Calu3 (cell line): ENCODE measurements at regions not wholly inside any gene's neighbourhood (a gene's known extent, or its start where the extent isn't known, plus 50 kb on each side); places are given as distances from the start of the nearest gene placed in this dataset.

ENCODE experiments used
- BruUV-seq: library from RNA; stranded (reverse); fragments of 400-500 nt; replicated peaks from 2 replicates; lab custom pipeline; 2021; lab: Mats Ljungman, UMichigan
- CTCF ChIA-PET: fragments of 300-600 bp; sonication (Branson Sonifier 250); formaldehyde crosslinking; loops from one replicate; lab custom pipeline; 2022; ENCODE audit warnings: antibody characterized with exemption; lab: Charles Lee
- DNase-seq: peaks from one replicate; pipeline ENCODE4 v3.0.0; 2022
- H3K27ac Mint-ChIP-seq: one replicate; pipeline ENCODE4 v1.8.0; 2022; ENCODE audit warnings: mixed read lengths; ENCODE audit not compliant: unreplicated experiment
- H3K27me3 Mint-ChIP-seq: one replicate; pipeline ENCODE4 v1.8.0; 2022; ENCODE audit warnings: mixed read lengths; ENCODE audit not compliant: unreplicated experiment
- H3K36me3 Mint-ChIP-seq: one replicate; pipeline ENCODE4 v1.8.0; 2022; ENCODE audit warnings: mild to moderate bottlenecking, moderate library complexity, mixed read lengths; ENCODE audit not compliant: insufficient read depth, unreplicated experiment
- H3K4me1 Mint-ChIP-seq: one replicate; pipeline ENCODE4 v1.8.0; 2022; ENCODE audit warnings: mild to moderate bottlenecking, low read depth, mixed read lengths; ENCODE audit not compliant: unreplicated experiment
- H3K4me3 Mint-ChIP-seq: one replicate; pipeline ENCODE4 v1.8.0; 2022; ENCODE audit warnings: mild to moderate bottlenecking, low read depth, moderate library complexity, mixed read lengths; ENCODE audit not compliant: unreplicated experiment
- H3K9me3 Mint-ChIP-seq: one replicate; pipeline ENCODE4 v1.8.0; 2022; ENCODE audit warnings: low read depth, mixed read lengths; ENCODE audit not compliant: unreplicated experiment
- intact Hi-C: fragments of 100-400 bp; cut with micrococcal nuclease; formaldehyde crosslinking; loops from one replicate; pipeline ENCODE4 v1.10.0; 2022; ENCODE audit not compliant: unreplicated experiment
- TF ChIP-seq, protein P1 (sequence below): fragments of 200-600 bp; IDR thresholded peaks from one replicate; pipeline ENCODE4 v1.8.0; 2022; ENCODE audit warnings: antibody characterized with exemption; ENCODE audit not compliant: unreplicated experiment

- TF ChIP-seq, protein P1, sequence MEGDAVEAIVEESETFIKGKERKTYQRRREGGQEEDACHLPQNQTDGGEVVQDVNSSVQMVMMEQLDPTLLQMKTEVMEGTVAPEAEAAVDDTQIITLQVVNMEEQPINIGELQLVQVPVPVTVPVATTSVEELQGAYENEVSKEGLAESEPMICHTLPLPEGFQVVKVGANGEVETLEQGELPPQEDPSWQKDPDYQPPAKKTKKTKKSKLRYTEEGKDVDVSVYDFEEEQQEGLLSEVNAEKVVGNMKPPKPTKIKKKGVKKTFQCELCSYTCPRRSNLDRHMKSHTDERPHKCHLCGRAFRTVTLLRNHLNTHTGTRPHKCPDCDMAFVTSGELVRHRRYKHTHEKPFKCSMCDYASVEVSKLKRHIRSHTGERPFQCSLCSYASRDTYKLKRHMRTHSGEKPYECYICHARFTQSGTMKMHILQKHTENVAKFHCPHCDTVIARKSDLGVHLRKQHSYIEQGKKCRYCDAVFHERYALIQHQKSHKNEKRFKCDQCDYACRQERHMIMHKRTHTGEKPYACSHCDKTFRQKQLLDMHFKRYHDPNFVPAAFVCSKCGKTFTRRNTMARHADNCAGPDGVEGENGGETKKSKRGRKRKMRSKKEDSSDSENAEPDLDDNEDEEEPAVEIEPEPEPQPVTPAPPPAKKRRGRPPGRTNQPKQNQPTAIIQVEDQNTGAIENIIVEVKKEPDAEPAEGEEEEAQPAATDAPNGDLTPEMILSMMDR = no peak
- CTCF ChIA-PET = no interaction called here
- no peaks in the 10 kb centered on the region for H3K36me3 Mint-ChIP-seq
- peaks cover 5% of the 10 kb centered on the region for H3K9me3 Mint-ChIP-seq
- intact Hi-C loops = no loop called here
- H3K4me3 Mint-ChIP-seq = no peak overlapping the region
- H3K27ac Mint-ChIP-seq = no peak overlapping the region
- no peaks in the 10 kb centered on the region for H3K27me3 Mint-ChIP-seq
- no peak for DNase-seq
- no peaks in the 10 kb centered on the region for H3K4me1 Mint-ChIP-seq
- no TSS peak for BruUV-seq
Measured at GRCh38 chr18:61019338-61020301, 313.6 kb upstream of the CDH20 start.

DNA sequence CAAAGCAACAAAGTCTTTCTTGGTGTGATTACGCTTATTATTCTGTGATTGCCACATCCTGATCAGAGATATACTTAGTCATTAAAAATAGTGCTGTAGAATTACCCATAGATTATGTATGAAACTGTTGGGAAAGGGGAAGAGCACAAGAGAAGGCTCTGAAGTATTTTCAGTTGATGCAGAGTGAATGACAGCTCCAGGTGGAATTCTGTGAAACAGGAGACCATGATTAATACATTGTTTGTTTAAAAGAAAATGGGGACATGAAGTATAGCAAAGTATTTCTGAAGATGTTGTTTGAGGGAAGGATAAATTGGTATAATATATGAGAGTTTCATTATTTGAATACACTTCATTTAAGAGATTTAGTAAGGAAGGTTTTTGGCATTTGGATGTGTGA is 307.6 kb upstream of the CDH20 start:
- no peak overlapping the region for H3K4me3 Mint-ChIP-seq
- BruUV-seq = no TSS peak
- H3K9me3 Mint-ChIP-seq = peaks cover 7% of the 10 kb centered on the region
- no peak for DNase-seq
- H3K27me3 Mint-ChIP-seq = no peaks in the 10 kb centered on the region
- intact Hi-C loops = no loop called here
- no peaks in the 10 kb centered on the region for H3K36me3 Mint-ChIP-seq
- CTCF ChIA-PET = no interaction called here
- H3K27ac Mint-ChIP-seq = no peak overlapping the region
- H3K4me1 Mint-ChIP-seq = no peaks in the 10 kb centered on the region
- TF ChIP-seq, protein P1 = no peak

DNA sequence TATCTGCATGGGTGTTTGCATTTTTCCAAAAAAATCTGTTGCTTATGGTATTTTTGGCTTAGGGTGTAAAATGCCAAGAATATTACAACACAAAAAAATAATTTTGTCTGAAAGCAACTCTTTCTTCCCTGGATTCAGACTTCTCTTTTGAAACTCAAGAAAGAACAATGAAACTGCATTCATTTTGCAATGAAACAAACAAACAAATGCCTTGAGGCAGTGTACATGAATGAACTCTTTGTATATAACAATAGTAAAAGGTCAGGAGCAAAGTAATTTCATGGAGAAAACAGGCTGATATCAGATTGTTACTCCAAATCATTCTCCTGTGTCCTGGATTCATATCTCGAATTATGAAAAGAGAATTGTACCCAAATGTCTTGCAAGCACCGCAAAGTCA is 301.6 kb upstream of the CDH20 start:
- Mint-ChIP-seq H3K4me1 (no peaks in the 10 kb centered on the region), H3K4me3 (no peak overlapping the region), H3K9me3 (peaks cover 6% of the 10 kb centered on the region), H3K36me3 (no peaks in the 10 kb centered on the region), H3K27me3 (no peaks in the 10 kb centered on the region), H3K27ac (no peak overlapping the region)
- BruUV-seq = no TSS peak
- intact Hi-C loops = no loop called here
- CTCF ChIA-PET = no interaction called here
- TF ChIP-seq, protein P1 = no peak
- no peak for DNase-seq

DNA sequence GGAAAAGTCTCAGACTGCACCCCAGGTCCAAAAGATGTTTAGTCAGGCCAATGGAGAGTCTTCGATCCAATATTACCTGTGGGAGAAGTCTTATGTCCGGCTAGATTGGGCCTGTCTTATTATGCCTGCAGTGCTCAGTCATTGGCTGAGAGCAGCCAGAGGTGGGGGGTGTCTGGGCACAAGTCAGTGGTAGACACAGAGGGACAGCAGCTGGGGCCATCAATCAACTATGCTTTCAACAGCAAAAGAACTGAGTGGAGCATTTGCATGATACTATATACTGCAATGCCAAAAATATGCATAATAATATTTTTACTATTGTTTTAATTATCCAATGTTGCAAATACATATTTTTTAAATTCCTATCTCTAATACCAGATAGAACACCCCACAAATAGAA is 298.6 kb upstream of the CDH20 start:
- TF ChIP-seq, protein P1 = no peak
- no peaks in the 10 kb centered on the region for H3K27me3 Mint-ChIP-seq
- no peak overlapping the region for H3K27ac Mint-ChIP-seq
- peaks cover 2% of the 10 kb centered on the region for H3K9me3 Mint-ChIP-seq
- no peaks in the 10 kb centered on the region for H3K4me1 Mint-ChIP-seq
- no peak overlapping the region for H3K4me3 Mint-ChIP-seq
- no peaks in the 10 kb centered on the region for H3K36me3 Mint-ChIP-seq
- intact Hi-C loops = no loop called here
- no TSS peak for BruUV-seq
- CTCF ChIA-PET = no interaction called here
- no peak for DNase-seq
